Inferior parietal cortex (tissue), 1 donor: ENCODE measurements at regions not wholly inside any gene's neighbourhood (a gene's known extent, or its start where the extent isn't known, plus 50 kb on each side); places are given as distances from the start of the nearest gene placed in this dataset.
A peak's percentile ranks its signal among the peaks of the same experiment; 100 is the strongest.

Experiments
- DNase-seq: peaks from one replicate; pipeline ENCODE4 v3.0.0-alpha.2; 2016; ENCODE audit errors: extremely low spot score

DNA sequence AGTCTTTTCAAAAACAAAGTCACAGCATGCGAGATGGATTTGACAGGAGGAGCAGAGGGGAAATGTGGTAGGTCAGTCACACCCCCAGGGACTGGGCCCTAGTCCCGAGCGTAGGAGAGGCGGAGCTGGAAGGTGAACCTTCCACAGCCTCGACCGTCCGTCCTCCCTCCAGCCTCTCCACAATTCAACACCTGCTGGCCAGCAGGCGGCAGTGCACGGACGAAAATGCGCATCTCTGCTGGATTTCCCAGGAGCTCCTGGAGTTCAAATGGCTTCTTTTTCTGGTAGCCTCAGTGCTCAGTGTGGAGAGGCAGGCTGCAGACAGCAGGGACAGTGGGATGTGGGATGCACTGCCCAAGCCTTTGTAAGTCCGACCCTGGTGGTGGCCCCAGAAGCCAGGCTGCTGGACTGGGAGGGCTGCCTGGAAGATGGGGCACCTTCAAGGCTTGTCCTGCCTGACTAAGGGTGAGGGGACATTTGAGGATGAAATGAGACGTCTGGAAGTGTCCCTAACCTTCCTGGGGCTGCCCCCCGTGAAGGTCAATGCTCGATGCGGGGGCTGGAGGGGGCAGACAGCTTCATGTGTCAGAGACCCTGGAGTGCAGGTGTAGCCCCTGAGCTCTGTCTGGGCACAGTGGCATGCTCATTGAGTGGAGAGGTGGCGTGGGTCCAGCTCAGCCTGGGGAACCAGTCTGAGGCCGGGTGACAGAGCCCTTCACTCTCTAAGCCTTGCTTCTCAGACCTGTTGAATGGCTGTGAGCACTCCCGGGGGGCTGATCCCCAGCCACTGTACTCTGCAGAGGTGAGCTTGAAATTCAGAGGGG lies 189.5 kb downstream of the TFCP2L1 start:
- DNase-seq = peak; percentile 70

DNA sequence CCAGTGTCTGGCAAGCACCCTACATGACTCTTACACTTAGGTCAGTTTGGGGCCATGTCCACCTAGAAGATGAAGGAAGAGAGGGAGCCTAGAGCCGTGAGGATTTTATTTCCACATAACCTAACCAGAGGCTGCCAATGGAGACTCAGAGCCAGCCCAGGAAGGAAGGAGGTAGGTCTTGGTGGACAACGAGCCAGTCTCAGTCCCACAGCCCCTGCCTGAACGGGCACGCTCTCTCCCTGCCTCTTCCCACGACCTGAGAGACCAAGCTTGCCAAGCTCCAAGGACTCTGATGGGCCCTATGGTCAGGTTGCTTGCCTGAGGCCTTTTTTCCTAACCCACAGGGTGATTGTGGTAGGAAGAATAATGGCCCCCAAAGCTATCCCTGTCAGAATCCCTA lies 188.4 kb downstream of the TFCP2L1 start:
- DNase-seq = no peak

DNA sequence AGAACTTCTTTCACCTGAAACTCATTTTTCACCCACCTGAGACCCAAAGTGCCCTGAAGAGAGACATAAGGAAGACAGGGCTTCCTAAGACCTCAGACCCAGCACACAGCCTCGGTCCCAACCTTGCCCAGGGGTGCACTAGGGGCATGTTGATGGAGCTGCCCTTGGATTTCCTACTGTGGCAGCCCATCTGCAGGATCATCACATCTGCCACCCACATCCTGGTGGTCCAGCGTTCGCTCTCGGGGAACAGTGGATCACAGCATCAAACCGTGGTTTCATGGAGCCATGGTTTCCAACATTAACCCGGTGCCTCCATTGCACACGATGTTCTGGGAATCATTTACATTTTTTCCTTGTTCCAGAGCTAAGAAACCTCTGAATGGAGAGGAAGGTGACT lies 186.4 kb downstream of the TFCP2L1 start:
- DNase-seq = no peak

- DNase-seq = no peak
Observed at GRCh38 chr2:121099329-121100290, 185.4 kb downstream of the TFCP2L1 start.

- DNase-seq = no peak
Observed at GRCh38 chr2:121101093-121101715, 183.8 kb downstream of the TFCP2L1 start.

DNA sequence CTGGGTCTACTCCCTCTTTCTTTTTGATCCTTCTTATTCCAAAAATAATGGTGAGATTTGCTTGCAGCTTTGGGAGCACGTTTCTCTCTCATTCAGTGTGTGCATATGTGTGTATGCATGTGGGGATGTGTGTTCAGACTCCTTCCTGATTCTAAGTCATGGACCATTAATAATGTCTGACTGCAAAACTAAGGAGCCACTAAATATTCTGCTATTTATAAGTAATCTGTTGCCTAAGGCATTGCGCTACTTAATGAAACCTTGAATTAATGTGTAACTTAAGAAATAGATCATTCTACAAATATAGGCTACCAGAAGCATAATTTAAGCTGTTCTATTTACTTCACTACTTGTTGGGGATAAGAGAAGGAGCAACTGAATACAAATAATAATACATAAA lies 182.1 kb downstream of the TFCP2L1 start:
- DNase-seq = no peak

DNA sequence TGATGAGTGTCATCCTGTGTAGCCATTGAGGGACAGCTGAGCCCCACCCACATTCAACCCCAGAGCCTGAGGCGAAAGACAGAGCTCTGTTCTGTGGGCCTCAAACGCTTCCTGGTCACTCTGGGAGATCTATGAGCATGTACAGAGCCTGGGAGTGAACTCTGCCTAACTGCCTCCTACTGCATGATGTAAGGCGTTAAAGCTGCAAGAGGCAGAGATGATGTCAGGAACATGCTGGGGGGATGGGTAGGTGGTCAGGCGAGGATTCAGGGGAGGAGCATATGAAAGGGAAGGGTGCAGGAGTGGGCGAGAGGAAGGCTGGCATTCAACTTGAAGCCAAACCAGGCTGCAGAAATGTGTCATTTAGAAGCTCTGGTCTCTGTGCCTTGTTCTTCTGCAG lies 181.0 kb downstream of the TFCP2L1 start:
- DNase-seq = no peak

- no peak for DNase-seq
Observed at GRCh38 chr2:121104721-121105141, 180.3 kb downstream of the TFCP2L1 start.

- DNase-seq = no peak
Observed at GRCh38 chr2:121110924-121111323, 174.1 kb downstream of the TFCP2L1 start.

- DNase-seq = no peak
Observed at GRCh38 chr2:121118951-121119350, 166.1 kb downstream of the TFCP2L1 start.

DNA sequence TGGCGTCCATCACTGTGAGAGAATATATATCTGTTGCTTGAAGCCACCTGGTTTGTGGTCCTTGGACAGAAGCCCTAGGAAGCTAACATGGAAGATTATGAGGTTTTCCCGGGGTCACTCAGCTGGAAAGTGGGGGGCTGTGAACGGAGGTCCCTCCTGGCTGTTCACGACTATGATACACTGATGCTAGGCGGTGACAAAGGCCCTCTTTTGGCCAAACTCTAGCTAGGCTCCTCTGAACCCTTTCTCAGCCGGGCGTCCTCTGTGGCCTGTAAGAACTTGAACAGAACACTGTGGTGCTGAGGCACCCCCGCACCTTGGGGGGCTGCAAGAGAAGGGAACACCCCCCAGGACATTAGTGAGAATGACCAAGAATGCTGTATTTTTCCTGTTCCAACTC lies 164.6 kb downstream of the TFCP2L1 start:
- DNase-seq = no peak

- DNase-seq = no peak
Observed at GRCh38 chr2:121120991-121121390, 164.0 kb downstream of the TFCP2L1 start.

DNA sequence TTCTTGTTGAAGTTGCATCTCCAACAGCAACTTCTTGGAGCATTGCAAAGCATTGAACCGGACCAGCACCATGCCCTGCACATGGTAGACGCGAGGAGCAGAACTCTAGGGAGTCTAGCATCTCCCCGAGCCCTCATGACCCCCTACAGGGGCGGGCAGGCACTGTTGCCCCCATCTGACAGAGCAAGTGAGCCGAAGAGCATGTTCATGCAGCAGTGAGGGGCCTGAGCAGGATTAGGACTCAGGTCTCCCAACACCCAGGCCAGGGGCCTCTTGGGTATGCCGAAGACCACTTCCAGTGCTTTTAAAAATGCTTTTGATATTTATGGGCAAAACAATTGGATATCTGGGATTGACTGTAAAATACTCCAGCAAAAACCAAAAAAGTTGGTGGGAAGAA lies 163.3 kb downstream of the TFCP2L1 start:
- no peak for DNase-seq

GRCh38 chr2:121123268-121123667 lies 161.7 kb downstream of the TFCP2L1 start:
- DNase-seq = no peak

- no peak for DNase-seq
Observed at GRCh38 chr2:121124330-121124729, 160.7 kb downstream of the TFCP2L1 start.

DNA sequence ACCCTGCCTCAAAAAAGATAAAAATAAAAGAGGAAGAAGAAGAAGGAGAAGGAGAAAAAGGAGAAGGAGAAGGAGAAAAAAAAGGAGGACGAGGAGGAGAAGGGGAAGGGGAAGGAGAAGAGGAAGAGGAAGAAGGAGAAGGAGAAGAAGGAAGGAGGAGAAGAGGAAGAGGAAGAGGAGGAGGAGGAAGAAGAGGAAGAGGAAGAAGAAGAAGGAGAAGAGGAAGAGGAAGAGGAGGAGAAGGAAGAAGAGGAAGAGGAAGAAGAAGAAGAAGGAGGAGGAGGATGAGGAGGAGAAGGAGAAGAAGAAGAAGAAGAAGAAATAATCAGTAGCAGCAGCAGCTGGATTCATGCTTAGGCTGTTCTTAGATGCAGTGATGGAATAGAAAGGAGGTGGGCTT lies 159.7 kb downstream of the TFCP2L1 start:
- DNase-seq = no peak

DNA sequence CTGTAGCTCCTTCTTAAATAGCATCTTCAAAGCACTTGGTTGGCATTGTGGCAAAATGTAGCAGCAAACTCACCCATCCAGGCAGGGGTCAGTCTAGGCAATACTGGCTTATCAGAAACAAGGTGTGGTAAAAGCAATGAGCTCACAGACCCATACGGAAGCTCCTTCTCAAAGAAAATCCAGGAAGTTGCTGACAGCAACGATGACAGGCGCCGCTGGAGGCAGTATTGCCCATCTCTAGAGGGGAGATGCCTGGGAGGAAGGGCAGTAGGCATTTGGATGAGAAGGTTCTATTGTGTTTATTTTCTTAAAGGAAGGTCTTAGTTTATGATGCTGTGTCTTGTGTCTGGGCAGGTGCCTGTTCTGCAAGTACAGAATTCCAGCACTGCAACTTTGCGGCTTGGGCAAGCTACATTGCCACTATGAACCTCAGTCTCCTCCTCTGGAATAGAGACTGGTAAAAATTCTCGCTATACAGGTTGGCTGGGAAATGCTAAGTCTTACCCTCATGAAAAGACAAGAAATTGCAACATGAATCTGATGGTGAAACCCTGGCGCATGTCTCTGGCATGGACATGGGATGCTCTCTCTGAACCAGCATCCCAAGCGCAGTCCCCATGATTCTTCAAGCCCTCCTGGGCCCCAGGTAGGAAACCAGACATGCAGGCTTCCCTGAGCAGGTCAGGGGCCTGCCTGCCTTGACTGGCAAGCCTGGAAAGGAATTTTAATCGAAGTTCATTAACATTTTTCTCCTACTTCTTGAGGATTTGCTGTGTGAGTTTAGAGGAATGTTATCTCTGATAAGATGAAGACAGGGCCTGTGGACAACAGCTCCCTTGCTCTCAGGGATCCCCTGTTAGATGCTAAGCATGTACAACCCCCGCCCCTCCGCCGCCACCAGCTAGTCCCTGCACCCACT lies 156.0 kb downstream of the TFCP2L1 start:
- peak; percentile 40 for DNase-seq

GRCh38 chr2:121129692-121130091 lies 155.3 kb downstream of the TFCP2L1 start:
- no peak for DNase-seq

DNA sequence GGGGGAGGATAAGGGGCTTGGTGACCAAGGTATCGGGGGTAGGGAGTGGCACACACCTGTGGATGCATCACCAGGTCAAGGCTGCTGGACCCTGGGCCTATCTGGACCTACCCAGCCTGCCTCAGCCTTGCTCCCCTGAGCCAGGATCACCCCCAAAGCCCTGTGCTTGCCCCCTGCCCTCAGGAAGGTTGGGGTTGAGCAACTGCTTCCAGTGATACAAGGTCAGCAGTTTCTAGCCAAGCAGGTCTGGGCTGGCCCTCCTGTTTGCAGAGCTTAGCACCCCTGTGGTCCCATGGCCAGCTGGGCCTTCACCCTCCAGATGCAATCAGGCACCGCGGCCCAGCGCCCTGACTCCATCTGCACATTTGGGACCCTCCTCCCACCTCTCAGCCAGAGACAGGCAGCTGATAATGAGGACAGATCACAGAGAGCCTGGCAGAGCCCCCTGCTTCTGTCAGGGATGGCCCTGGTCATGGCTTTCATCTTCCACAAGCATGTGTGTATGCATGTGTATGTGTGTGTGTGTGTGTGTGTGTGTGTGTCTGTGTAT lies 154.6 kb downstream of the TFCP2L1 start:
- no peak for DNase-seq

- no peak for DNase-seq
Observed at GRCh38 chr2:121131375-121131774, 153.6 kb downstream of the TFCP2L1 start.
